NCI-H187 (cell line): ENCODE measurements at regions not wholly inside any gene's neighbourhood (a gene's known extent, or its start where the extent isn't known, plus 50 kb on each side); places are given as distances from the start of the nearest gene placed in this dataset.
"Not testable (repeated sequence)": the region's sequence is repeated elsewhere in the genome, so short reads cannot be mapped to it uniquely, and the experiment has no call there.

ENCODE experiments used
- DNase-seq, 2 experiments: peaks; one replicate each; lab custom pipeline; 2025; lab: John Stamatoyannopoulos, UW

DNA sequence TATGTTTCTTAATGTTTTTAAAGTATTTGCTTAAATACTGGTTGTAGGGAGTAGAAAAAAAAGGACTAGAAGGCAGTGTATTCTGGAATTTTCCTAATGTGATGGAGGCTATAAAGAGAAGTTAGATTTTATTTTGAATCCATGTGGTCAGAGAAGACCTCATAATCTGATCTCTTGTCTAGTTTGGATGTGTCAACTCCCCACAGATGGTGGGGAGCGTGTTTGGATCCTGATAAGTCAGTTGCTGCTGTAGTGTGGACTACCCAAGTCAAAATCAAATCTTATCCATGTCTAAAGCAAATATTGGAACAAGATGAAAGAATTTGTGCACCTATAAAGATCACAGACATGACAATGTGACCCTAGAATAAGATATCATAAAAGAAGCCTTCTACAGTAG is 918.0 kb downstream of the LTN1 start:
- DNase-seq, result no peak

DNA sequence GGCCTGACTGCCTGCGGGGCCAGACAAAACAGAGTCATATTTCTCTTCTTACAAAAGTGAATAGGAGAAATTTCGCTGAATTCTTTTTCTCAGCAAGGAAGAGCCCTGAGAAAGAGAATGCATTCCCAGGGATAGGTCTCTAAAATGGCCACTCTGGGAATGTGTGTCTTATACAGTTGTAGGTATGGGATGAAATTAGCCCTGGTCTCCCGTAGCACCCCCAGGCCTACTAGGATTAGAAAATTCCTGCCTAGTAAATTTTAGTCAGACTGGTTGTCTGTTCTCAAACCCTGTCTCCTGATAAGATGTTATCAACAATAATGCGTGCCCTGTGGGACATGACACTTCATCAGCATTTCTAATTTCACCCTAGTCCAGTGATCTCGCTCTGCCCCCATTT is 920.1 kb downstream of the LTN1 start:
- no peak for DNase-seq

DNA sequence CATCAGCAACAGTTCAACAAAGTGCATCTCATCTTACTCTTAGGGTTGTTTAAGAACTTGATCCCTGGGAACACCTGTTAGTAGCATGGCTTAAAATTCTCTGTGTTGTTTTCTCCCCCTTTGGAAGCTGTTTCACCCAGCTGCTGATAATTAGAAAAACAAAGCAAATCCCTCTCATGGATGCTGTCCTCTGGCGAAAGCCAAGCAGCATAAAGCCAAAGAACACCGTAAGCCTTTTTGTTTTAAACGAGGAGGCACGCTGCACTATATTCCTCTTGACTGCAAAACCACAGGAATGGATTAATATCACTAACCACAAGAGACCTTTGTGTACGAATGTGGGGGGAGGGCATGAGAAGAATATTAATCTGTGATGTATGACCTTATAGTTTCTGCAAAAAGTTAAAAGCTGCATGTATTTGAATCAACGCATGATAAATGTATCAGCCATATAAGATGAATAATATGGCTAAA is 923.2 kb downstream of the LTN1 start:
- no peak for DNase-seq

DNA sequence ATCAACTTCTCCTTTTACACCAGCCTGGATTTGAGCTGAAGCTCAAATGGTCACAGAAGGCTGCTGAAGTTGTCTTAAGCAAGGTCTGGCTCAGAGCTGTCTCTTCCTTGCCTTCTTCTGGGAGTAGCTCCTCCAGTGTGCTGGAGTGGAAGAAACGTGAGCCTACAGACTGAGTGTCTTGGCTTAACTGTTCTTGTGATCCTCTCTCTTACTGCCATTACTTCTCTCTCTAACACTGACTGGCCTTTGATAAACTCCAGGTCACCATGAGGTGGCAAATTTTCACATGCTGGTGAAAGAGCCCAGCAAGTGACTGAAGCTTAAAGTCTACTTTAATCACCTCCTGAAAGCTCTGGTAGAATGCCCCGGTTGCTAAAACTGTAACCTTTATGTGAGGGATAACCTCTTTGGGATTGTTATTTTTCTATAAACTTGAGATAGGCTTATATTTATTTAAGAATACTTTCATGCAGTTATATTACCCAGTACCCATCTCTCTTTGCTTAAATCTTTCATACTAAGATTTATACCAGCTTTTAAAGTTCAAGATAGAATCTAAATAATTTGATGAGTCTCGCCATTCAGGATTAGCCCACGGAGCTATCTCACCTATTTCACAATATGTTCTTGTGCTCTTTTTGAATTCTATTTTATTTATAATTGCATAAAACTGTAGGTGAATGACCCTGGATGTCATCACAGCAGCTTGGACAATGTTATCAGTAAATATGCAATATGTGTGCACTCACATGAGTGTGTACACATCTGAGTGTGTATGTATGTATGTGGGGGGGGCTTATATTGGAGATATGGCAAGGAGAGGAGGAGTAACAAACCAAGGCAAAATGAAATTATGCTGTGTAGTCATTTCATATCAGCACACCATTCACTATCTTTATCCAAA is 924.0 kb downstream of the LTN1 start:
- DNase-seq, result no peak

DNA sequence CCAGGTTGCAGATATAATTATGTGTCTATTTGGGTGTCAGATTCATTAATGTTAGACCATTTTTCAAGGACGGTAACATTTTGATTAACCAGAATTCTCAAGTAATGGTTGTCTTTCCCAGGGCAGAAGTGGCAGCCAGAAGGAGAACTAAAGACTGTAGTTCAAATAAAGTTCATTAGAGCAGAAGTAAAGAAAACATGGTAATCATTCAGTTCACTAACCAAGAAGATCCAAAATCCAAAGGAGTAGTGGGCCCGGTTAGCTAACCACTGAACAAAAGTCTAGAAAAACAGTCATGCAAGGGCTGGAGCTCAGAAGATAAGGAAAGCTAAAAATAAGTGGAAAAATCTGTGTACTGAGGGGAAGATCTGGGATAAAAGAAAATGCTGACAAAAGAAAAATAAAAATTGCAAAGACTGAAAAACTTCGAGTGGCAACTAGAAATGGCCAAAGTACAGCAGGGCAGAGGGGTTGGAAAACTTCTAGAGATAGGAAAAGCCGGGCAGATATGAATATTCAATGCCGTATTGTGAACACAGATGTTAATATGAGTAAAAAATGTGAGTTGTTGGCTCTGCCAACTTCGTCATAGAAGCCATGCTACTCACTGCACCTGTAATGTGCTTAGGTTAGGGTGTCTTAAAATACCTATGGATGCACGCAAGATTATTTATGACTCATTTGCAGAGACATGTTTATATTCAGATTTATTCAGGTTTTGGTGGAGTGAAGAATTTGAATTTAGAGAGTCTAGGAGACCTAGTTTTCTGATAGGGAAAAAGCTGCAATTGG is 925.9 kb downstream of the LTN1 start:
- no peak for DNase-seq

DNA sequence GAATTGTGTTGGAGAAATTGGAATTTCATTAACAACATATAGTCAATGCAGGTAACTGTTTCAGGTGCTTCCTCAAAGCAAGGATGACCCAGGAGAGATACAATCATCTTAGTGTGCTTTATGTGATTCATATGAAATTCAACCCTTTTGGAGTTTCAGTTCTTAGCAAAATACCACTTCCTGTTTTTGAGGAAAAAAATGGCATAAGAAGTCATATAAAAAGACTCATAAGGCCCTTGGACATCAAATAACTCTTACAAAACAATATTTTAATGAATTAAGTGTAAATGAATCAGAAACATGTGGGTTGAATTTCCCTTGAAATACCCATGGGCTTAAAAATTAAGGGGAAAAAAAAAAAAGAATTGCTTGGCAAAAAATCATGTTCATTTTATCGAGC is 926.6 kb downstream of the LTN1 start:
- no peak for DNase-seq

DNA sequence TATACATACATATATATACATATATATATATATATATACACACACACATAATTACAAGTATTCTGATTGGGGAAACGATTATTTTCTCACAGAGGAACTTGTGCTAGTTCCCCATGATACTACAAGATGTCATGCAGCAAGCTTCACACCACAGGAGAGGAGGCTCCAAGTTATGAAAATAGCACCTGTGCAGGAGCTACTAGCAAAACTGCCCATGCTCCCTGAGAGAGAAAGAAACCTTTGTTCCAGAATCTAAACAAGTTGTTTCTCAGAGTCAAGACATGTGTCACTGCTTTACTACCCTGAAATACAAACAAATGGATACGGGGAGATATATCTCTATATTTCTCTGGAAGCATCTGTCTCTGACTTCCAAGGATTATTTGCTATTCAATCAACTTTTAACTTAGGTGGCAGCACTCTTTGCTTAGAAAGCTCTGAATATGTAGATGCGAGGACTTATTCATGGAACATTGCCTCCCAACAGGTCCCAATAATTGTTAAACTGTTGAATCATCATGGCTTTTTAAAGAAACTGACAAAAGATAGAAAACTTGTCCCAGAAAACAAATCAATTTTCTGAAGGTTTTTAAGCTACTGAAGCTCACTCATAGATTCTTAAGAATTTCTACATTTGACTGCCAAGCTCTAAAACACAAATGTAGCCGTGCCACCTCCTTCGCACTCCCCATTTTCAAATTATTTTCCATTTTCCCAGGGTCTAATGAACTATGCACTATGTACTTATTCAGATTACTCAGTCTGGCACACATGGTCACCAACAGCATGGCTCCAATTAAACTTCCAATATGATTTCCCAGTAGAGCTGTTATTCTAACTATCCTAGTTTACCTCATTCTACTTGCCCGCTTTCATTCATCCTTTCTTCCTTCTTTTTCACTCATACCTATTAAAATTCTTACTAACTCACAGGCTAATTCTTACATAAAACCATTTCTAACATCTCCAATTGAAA is 929.1 kb downstream of the LTN1 start:
- DNase-seq, result no peak

DNA sequence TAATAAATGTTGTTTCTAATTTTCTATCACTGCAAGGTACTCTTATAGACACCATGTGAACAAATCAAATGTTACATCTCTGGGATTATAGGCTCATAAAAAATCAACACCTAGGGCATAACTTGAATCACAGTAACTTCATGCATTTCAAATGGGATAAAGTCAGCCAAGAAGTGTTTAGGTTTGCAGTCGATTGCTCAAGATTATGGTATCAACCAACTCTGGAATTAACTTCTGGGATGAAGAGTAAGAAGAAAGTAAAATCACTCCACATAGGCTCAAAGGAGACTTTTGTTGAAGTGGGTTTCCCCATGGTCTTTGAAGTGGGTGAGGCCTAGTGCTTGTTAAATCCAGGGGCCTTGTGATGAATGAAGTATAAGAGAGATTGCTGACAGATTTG is 939.7 kb downstream of the LTN1 start:
- not testable (repeated sequence) for DNase-seq

DNA sequence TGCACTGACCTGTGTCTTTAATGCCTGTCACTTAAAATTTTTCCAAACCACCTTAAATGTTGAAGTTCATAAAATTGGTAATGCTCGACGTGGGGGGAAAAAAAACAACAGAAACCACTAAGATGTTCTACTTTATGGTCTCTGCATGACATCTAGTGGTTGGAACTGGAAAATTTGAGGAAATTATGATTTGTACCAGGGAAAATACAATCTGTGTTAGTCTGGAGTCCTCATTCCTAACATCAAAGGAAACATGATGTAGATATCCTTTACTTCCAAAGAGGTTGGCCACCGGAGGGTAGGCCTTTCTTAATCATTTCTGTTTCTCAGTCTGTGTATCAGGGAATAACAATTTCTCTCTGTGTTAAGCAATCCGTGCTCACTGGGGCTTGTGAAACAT is 941.0 kb downstream of the LTN1 start:
- DNase-seq, result not testable (repeated sequence)

DNA sequence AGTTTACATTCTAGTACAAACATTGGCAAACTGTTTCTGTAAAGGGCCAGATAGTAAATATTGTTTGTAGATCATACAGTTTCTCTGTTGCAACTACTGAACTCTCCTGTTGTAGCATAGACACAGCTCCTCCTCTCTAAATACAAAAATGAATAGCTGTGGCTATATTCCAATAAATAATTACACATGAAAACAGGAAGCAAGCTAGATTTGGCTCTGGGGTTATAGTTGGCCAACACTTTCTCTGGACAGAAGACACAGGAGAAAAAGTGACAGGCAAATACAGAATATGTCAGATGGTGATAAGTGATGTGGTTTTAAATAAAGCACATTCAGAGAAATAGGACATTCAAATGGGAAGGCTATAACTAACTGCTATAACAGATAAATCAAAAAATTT is 957.0 kb downstream of the LTN1 start:
- not testable (repeated sequence) for DNase-seq

DNA sequence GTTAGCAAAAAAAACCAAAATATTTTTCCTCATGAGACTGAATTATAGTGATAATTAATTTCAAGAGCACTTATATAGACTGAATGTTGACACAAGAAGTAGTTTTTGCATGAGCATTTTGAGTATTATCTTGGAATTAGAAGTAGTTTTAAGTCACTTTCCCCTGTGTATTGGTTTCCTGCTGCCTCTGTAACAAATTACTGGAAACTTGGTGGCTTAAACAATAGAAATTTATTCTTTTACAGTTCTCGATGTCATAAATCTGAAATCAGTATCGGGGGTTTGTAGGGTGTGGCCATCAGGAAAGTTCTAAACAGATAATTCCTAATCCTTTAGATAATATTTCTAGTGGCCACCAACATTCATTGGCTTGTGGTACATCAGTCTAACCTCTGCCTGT is 957.8 kb downstream of the LTN1 start:
- DNase-seq, result not testable (repeated sequence)

DNA sequence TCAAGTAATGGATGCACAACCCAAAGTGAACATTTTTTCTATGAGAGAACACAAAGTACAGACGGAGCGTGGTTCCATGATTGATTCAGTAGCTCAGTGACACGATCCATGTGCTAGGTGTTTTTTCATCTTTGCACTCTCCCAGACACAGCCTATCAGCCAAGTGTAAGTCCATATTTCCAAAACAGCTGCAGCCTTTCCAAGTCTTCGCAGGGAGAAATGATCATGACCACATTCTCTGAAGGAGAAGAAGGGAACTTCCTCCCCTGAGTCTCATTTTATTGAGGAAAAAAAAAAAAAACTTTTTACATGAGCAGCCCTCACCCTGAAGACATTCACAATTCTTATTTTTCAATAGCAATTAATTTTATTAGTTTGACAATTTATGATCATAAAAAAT is 958.3 kb downstream of the LTN1 start:
- DNase-seq, result not testable (repeated sequence)

DNA sequence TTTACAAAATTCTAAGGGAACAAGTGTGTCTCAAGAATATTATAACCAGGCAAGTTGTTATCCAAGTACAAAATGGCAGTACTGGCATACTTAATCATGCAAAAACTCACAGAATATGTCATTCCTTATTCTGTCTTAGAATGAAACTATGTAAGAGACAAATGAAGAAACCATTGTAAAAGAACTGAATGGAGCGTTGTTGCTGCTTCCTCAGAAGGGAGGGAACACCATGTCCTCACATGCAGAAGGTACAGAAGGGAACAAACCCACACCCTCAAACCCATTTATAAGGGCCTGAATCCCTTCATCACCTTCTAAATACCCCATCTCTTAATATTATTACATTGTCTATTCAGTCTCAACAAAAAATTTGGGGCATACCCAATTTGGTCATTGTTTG is 960.0 kb downstream of the LTN1 start:
- DNase-seq, result not testable (repeated sequence)

DNA sequence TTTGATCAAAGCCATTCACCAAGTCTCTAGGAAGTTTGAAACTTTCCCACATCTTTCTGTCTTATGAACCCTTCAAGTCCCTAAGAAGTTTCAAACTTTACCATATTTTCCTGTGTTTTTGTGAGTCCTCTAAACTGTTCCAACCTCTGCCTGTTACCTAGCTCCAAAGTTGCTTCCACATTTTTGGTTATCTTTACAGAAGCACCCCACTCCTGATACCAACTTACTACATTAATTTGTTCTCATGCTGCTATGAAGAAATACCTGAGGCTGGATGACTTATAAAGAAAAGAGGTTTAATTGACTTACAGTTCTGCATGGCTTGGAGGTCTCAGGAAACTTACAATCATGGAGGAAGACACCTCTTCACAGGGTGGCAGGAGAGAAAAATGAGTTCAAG is 961.6 kb downstream of the LTN1 start:
- not testable (repeated sequence) for DNase-seq

DNA sequence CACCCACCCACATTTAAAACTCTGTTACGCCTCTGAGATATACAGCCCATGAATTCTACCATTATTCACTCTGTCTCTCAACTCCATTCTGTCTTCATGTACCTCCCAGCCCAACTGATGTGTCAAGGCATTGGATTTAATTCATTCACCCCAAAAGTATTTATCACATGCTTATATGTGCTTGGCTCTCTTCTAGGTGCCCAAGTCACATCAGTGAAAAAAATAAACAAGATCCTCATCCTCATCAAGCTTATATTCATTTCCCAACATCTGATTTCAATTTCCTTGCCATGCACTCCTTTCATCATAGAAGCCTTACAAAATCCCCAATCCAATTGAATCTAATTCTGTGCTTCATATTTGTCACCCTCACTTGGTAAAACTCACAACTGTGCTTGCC is 967.6 kb downstream of the LTN1 start:
- DNase-seq, result no peak

DNA sequence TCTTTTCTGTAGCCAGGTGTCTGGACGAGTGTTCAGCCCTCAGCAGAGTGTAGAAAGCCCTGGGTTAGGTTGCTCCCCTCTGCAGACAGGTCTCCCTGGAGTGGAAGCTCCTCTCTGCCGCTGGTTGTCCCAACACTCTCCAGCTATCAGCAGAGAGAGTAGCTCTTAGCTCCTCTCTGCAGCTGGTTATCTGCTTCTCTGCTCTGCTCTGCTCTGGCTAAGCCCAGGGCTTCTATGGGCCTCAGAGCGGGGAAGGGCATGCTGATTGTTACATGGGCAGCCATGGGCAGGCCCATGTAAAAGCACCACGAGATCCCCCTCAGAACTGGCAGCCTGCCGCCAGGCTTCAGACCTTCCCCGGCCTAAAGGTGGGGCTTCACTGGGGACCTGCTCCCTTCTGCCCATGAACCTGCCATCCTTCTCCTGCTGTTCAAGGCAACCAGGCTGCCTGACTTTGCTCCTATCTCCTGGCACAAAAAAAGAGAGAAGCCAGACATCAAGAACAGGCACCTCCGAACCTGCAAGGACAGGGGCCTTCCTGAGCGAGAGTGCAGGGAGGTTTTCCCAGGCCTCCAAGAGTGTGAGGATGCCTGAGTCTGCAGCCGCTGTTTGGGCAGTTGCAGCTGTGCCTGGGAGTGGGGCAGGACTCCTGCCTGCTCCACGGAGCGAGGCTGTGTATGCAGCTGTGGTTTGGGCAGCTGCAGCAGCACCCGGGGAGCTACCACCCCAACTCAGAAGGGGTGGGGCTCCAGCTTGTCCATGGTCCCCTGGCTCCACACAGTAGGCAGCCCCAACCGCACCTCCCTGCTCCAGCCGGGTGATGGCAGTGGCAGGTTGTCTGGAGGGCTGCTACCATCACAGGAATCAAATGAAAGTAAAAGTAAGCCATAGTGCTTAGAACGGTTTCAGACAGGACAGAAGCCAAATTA is 973.7 kb downstream of the LTN1 start:
- no peak for DNase-seq

DNA sequence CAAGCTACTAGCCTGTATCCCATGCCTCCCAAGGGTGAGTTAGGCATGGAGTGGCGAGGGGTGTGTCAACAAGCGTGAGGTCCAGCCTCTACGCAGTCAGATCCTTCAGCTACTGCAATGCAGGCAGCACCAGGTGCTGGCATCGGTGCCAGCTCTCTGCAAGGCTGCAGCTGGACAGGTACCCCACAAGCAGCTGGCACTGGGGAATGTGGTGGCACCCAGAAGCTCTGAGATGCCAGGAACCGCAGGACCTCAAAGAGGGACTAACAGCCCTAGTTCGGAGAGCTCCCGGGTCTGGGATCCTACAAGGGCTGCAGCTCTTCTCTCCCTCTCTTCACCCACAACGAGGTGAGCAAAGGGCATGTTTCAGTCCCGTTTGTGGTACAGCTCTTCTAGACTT is 974.5 kb downstream of the LTN1 start:
- DNase-seq, result no peak

DNA sequence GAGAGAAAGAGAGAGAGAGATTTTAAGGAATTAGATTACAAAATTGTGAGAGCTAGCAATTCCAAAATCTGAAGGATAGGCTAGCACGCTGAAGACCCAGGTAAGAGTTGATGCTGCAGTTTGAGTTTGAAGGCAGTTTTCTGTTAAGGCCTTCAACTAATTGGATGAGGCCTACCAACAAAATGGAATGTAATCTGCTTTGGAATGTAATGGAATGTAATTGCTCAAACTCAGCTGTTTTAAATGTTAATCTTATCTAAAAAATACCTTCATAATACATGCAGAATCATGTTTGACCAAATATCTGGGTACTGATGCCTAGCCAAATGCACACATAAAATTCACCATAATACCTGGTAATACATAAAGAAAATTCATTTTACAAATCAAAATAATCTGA is 976.1 kb downstream of the LTN1 start:
- DNase-seq, result no peak

DNA sequence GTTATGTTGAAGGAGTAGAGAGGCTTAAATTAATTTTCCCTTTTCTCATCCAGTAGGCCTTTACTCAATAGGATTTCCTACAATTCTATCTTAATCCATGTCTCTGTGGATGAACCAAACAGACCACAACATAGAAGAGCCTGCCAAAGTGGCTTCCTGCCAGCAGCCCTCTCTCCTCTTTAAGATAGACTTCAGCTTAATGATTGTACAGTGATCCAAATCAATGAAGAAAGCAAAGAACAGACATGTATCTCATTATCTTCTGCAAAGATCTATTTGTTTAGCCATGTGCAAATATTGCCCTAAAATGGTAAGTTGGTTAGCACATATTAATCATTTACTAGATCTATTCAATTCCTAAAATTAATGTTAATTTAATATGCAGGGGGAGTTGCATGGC is 979.6 kb downstream of the LTN1 start:
- not testable (repeated sequence) for DNase-seq

DNA sequence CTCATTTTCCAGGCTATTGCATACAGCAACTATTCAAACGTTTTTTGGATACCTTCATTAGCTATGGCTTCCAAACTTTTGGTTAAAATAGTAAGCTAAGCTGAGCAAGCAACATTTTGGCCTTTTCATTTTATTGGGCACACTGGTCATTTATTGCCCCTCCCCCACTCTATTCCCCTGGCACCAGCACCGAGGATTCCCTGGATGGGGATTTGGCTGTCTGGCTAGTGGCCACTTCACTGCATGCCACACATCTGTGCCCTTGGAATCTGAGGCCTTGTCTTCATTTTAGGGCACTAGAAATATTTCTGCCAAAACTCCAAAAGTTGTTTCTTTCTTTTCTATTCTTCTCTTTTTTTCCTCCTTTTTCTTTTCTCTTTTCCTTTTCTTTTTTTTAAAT is 980.7 kb downstream of the LTN1 start:
- DNase-seq, result not testable (repeated sequence)

DNA sequence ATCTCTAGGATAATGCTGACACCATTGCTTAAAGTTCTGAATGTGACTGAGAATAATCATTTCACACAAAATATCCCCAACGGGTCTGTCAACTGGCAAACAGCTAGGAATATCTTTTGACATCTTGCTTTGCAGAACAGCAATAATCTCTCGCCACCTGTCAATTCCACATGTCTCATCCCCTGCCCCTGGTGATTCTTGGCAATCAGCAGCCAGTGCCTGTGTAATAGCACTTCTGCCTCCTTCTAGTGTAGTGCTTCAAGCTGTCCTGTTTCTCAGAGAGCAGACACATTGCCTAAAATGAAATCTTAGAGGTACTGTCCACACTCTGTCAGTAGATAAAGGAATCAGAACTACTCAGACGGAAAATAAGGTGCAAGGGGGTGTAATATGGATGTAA is 984.4 kb downstream of the LTN1 start:
- DNase-seq, result not testable (repeated sequence)
